ENCODE measurements at regions not wholly inside any gene's neighbourhood (a gene's known extent, or its start where the extent isn't known, plus 50 kb on each side); places are given as distances from the start of the nearest gene placed in this dataset.
A peak's percentile ranks its signal among the peaks of the same experiment; 100 is the strongest.
"Not testable (repeated sequence)": the region's sequence is repeated elsewhere in the genome, so short reads cannot be mapped to it uniquely, and the experiment has no call there.

GRCh38 chr5:23893561-23893960 lies 386.2 kb downstream of the PRDM9 start:
- no peaks in the 10 kb centered on the region for H3K4me1 Mint-ChIP-seq (ENCODE audit: low read depth)
- ChIA-PET CTCF (no interaction called here), POLR2A (no interaction called here)
- no peaks in the 10 kb centered on the region for H3K27me3 Mint-ChIP-seq
- H3K9me3 Mint-ChIP-seq: peaks cover 30% of the 10 kb centered on the region
- intact Hi-C loops (cut with micrococcal nuclease): no loop called here
- DNase-seq: no peak
- no peaks in the 10 kb centered on the region for H3K36me3 Mint-ChIP-seq
- no peak overlapping the region for H3K4me3 Mint-ChIP-seq
- H3K27ac Mint-ChIP-seq: no peak overlapping the region

- Mint-ChIP-seq H3K27me3 (no peaks in the 10 kb centered on the region), H3K36me3 (no peaks in the 10 kb centered on the region), H3K4me1 (ENCODE audit: low read depth) (no peaks in the 10 kb centered on the region), H3K4me3 (no peak overlapping the region), H3K9me3 (peaks cover 30% of the 10 kb centered on the region), H3K27ac (no peak overlapping the region)
- CTCF ChIA-PET: no interaction called here
- intact Hi-C loops (cut with micrococcal nuclease): no loop called here
- POLR2A ChIA-PET: no interaction called here
- DNase-seq: no peak
Observed at GRCh38 chr5:23895614-23896013, 388.2 kb downstream of the PRDM9 start.

GRCh38 chr5:23930985-23931384 lies 423.6 kb downstream of the PRDM9 start:
- Mint-ChIP-seq H3K27me3 (no peaks in the 10 kb centered on the region), H3K4me3 (no peak overlapping the region), H3K36me3 (no peaks in the 10 kb centered on the region), H3K27ac (no peak overlapping the region), H3K9me3 (peaks cover 24% of the 10 kb centered on the region), H3K4me1 (ENCODE audit: low read depth) (no peaks in the 10 kb centered on the region)
- ChIA-PET CTCF (no interaction called here), POLR2A (no interaction called here)
- intact Hi-C loops (cut with micrococcal nuclease): no loop called here
- no peak for DNase-seq

GRCh38 chr5:23951261-23951928 lies 444.0 kb downstream of the PRDM9 start:
- H3K27ac Mint-ChIP-seq; CTCF ChIA-PET; H3K4me1 Mint-ChIP-seq (ENCODE audit: low read depth); H3K4me3 Mint-ChIP-seq; intact Hi-C loops (cut with micrococcal nuclease); H3K27me3 Mint-ChIP-seq; POLR2A ChIA-PET; H3K36me3 Mint-ChIP-seq; DNase-seq: not testable (repeated sequence)
- H3K9me3 Mint-ChIP-seq: peaks cover 39% of the 10 kb centered on the region

- H3K36me3 Mint-ChIP-seq: no peaks in the 10 kb centered on the region
- POLR2A ChIA-PET: no interaction called here
- intact Hi-C loops (cut with micrococcal nuclease): no loop called here
- CTCF ChIA-PET: no interaction called here
- DNase-seq: no peak
- H3K27ac Mint-ChIP-seq: no peak overlapping the region
- no peaks in the 10 kb centered on the region for H3K4me1 Mint-ChIP-seq (ENCODE audit: low read depth)
- H3K9me3 Mint-ChIP-seq: peaks cover 17% of the 10 kb centered on the region
- no peaks in the 10 kb centered on the region for H3K27me3 Mint-ChIP-seq
- no peak overlapping the region for H3K4me3 Mint-ChIP-seq
Observed at GRCh38 chr5:23963449-23963848, 456.0 kb downstream of the PRDM9 start.

DNA sequence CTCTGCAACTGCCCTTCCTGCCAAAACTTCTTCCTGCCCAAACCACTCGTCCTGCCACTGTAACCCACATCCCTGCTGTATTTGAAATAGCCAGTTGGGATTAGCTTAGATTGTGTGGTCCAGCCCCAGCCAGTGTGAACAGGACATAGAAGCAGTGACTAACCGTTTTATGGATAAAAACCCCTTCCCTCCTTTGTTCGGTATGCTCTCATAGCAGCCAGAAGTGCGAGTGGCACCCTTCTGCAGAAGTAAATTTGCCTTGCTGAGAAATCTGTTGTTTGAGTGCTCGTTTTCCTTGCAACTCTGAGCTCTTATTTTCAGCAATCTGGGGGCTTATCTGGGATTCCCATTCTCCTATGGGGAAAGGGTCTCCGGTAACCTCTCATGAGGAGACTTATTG lies 470.0 kb downstream of the PRDM9 start:
- CTCF ChIA-PET: no interaction called here
- peaks cover 33% of the 10 kb centered on the region for H3K9me3 Mint-ChIP-seq
- no peak overlapping the region for H3K4me3 Mint-ChIP-seq
- no peak for DNase-seq
- H3K4me1 Mint-ChIP-seq (ENCODE audit: low read depth): no peaks in the 10 kb centered on the region
- no peaks in the 10 kb centered on the region for H3K27me3 Mint-ChIP-seq
- POLR2A ChIA-PET: no interaction called here
- intact Hi-C loops (cut with micrococcal nuclease): no loop called here
- no peaks in the 10 kb centered on the region for H3K36me3 Mint-ChIP-seq
- H3K27ac Mint-ChIP-seq: no peak overlapping the region

DNA sequence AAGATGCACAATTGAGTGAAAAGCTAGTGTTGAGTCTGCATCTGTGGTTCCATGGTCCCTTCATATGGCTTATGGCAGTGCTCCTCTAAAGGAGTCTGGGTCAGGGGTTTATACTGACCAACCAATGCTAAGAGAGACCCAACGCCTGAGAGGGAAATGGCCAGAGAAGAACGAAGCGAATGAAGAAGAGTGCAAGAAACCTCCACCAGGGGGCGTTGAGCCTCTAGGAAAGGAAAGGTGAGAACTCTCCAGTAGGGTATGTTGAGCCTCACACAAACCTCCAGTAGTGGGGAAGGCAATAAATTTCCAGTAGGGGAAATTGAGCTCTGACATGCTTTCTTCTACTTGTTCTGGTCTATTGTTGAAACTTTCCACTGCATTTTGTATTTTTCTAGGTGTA lies 470.6 kb downstream of the PRDM9 start:
- Mint-ChIP-seq H3K27me3 (no peaks in the 10 kb centered on the region), H3K4me1 (ENCODE audit: low read depth) (no peaks in the 10 kb centered on the region), H3K36me3 (no peaks in the 10 kb centered on the region), H3K27ac (no peak overlapping the region), H3K9me3 (peaks cover 33% of the 10 kb centered on the region), H3K4me3 (no peak overlapping the region)
- POLR2A ChIA-PET: no interaction called here
- intact Hi-C loops (cut with micrococcal nuclease): no loop called here
- CTCF ChIA-PET: no interaction called here
- peak; percentile 10 for DNase-seq

DNA sequence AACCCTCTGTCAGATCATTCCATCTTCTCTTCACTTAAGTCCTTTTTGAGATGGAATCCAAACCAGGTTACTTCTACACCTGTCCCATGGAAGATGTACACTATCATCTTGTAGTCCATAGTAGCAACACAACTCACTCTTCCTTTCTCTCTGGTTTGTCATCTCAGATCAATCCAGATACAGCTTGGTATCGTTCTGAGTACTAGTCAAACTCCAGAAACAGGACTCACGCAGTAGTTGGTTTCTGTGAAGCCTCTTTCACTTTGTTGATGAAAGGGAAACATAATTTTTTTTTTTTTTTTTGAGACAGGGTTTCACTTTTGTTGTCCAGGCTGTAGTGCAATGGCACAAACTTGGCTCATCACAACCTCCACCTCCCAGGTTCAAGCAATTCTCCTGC lies 484.0 kb downstream of the PRDM9 start:
- peaks cover 19% of the 10 kb centered on the region for H3K9me3 Mint-ChIP-seq
- intact Hi-C loops (cut with micrococcal nuclease): no loop called here
- H3K27ac Mint-ChIP-seq: no peak overlapping the region
- H3K36me3 Mint-ChIP-seq: no peaks in the 10 kb centered on the region
- H3K4me1 Mint-ChIP-seq (ENCODE audit: low read depth): no peaks in the 10 kb centered on the region
- H3K4me3 Mint-ChIP-seq: no peak overlapping the region
- CTCF ChIA-PET: no interaction called here
- POLR2A ChIA-PET: no interaction called here
- no peaks in the 10 kb centered on the region for H3K27me3 Mint-ChIP-seq
- no peak for DNase-seq

- Mint-ChIP-seq H3K36me3 (no peaks in the 10 kb centered on the region), H3K27me3 (no peaks in the 10 kb centered on the region), H3K9me3 (peaks cover 37% of the 10 kb centered on the region), H3K4me3 (no peak overlapping the region), H3K27ac (no peak overlapping the region), H3K4me1 (ENCODE audit: low read depth) (no peaks in the 10 kb centered on the region)
- intact Hi-C loops (cut with micrococcal nuclease): no loop called here
- no peak for DNase-seq
- ChIA-PET POLR2A (no interaction called here), CTCF (no interaction called here)
Observed at GRCh38 chr5:23994581-23995370, 487.4 kb downstream of the PRDM9 start.

GRCh38 chr5:23996525-23996924 lies 489.1 kb downstream of the PRDM9 start:
- DNase-seq: no peak
- no peak overlapping the region for H3K27ac Mint-ChIP-seq
- no peaks in the 10 kb centered on the region for H3K4me1 Mint-ChIP-seq (ENCODE audit: low read depth)
- peaks cover 33% of the 10 kb centered on the region for H3K9me3 Mint-ChIP-seq
- CTCF ChIA-PET: no interaction called here
- no peaks in the 10 kb centered on the region for H3K27me3 Mint-ChIP-seq
- intact Hi-C loops (cut with micrococcal nuclease): no loop called here
- POLR2A ChIA-PET: no interaction called here
- H3K36me3 Mint-ChIP-seq: no peaks in the 10 kb centered on the region
- H3K4me3 Mint-ChIP-seq: no peak overlapping the region

DNA sequence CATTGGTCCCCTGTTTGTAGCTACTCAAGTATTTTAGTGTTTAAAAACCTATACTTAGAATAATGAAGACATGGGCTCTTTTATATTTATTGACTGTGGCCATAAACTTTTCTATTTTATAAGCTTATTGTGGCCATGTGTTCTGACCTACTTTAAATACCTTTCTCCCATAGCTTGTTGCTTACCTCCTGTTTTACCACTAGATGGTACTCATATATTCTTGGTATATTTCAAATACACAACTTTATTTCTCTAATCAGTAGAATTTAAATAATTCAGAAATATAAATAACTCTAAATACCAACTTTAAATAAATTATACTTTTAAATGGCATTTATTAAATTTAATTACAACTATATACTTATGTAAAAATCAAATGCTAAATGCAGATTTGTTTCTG lies 498.0 kb downstream of the PRDM9 start:
- Mint-ChIP-seq H3K4me3 (no peak overlapping the region), H3K36me3 (no peaks in the 10 kb centered on the region), H3K27me3 (no peaks in the 10 kb centered on the region), H3K27ac (no peak overlapping the region), H3K9me3 (peaks cover 25% of the 10 kb centered on the region), H3K4me1 (ENCODE audit: low read depth) (no peaks in the 10 kb centered on the region)
- ChIA-PET CTCF (no interaction called here), POLR2A (no interaction called here)
- intact Hi-C loops (cut with micrococcal nuclease): no loop called here
- DNase-seq: no peak

- H3K4me3 Mint-ChIP-seq; POLR2A ChIA-PET; H3K36me3 Mint-ChIP-seq; H3K27ac Mint-ChIP-seq; intact Hi-C loops (cut with micrococcal nuclease); CTCF ChIA-PET; H3K27me3 Mint-ChIP-seq; H3K4me1 Mint-ChIP-seq (ENCODE audit: low read depth); DNase-seq: not testable (repeated sequence)
- H3K9me3 Mint-ChIP-seq: peaks cover 16% of the 10 kb centered on the region
Observed at GRCh38 chr5:24017710-24018109, 510.3 kb downstream of the PRDM9 start.

- ChIA-PET POLR2A (no interaction called here), CTCF (no interaction called here)
- no peaks in the 10 kb centered on the region for H3K4me1 Mint-ChIP-seq (ENCODE audit: low read depth)
- H3K27ac Mint-ChIP-seq: no peak overlapping the region
- H3K4me3 Mint-ChIP-seq: no peak overlapping the region
- intact Hi-C loops (cut with micrococcal nuclease): no loop called here
- no peaks in the 10 kb centered on the region for H3K27me3 Mint-ChIP-seq
- no peaks in the 10 kb centered on the region for H3K36me3 Mint-ChIP-seq
- H3K9me3 Mint-ChIP-seq: peaks cover 48% of the 10 kb centered on the region
- DNase-seq: no peak
Observed at GRCh38 chr5:24026288-24026687, 518.9 kb downstream of the PRDM9 start.

Data from activated CD4-positive, alpha-beta memory T cell treated with anti-CD3 and anti-CD28 coated beads for 36 hours (primary cell).